Right atrium auricular region (tissue), 2 donors: ENCODE measurements at regions not wholly inside any gene's neighbourhood (a gene's known extent, or its start where the extent isn't known, plus 50 kb on each side); places are given as distances from the start of the nearest gene placed in this dataset.

Experiments used
- DNase-seq: peaks from one replicate; pipeline ENCODE4 v3.0.0-alpha.2; 2019; ENCODE audit warnings: low spot score
- H3K27ac ChIP-seq, 2 donors: fragments of 200-600 bp; sonication (generic); 1 replicate in 1 of 2; 2 replicates in 1 of 2; pipeline ENCODE4 v1.5.1; 2016 to 2019
- H3K27me3 ChIP-seq, 2 donors: fragments of 200-600 bp; sonication (generic); one replicate each; pipeline versions ENCODE4 v1.5.1 to v1.6.0; 2017 to 2019
- H3K36me3 ChIP-seq: fragments of 200-600 bp; sonication (generic); one replicate; pipeline ENCODE4 v1.5.1; 2016
- H3K4me1 ChIP-seq, 2 donors: fragments of 200-600 bp; sonication (generic); one replicate each; pipeline versions ENCODE4 v1.5.1 to v1.6.0; 2017 to 2019
- H3K4me3 ChIP-seq, 2 donors: fragments of 200-600 bp; sonication (generic); 1 replicate in 1 of 2; 2 replicates in 1 of 2; pipeline ENCODE4 v1.5.1; 2017 to 2019; ENCODE audit warnings: mild to moderate bottlenecking in 1 of 2, moderate library complexity in 1 of 2
- H3K9me3 ChIP-seq, 2 donors: fragments of 200-600 bp; sonication (generic); one replicate each; pipeline ENCODE4 v1.5.1; 2019
- TF ChIP-seq, protein P1 (sequence below), 2 donors: fragments of 200-600 bp; sonication (generic); IDR thresholded peaks; one replicate each; pipeline ENCODE4 v1.5.1; 2019; ENCODE audit warnings: antibody characterized with exemption in 2 of 2

DNA sequence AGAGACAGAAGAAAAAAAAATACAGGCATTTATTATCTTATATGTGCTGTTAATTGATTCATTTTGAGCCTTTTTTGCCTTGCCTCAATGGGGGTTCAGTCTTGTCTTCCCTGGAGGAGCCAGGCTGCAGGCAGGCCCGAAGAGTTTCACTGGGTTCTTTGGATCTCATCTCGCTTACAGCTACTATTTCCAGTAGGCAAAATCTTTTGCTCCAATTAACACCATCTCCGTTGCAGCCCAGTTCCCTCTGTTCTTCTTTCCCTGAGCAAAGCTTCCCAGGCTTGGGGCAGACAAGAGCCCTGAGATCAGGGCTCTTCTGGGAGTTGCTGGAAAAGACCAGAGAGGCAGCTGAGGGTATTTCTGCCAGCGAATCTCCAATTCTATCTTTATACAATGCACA lies 168.8 kb upstream of the CELF4 start:
- Histone ChIP-seq H3K9me3 (no peaks in the 10 kb centered on the region), H3K27me3 (no peaks in the 10 kb centered on the region), H3K36me3 (no peaks in the 10 kb centered on the region), H3K27ac (no peak overlapping the region), H3K4me1 (no peaks in the 10 kb centered on the region), H3K4me3 (no peak overlapping the region)
- TF ChIP-seq, protein P1, sequence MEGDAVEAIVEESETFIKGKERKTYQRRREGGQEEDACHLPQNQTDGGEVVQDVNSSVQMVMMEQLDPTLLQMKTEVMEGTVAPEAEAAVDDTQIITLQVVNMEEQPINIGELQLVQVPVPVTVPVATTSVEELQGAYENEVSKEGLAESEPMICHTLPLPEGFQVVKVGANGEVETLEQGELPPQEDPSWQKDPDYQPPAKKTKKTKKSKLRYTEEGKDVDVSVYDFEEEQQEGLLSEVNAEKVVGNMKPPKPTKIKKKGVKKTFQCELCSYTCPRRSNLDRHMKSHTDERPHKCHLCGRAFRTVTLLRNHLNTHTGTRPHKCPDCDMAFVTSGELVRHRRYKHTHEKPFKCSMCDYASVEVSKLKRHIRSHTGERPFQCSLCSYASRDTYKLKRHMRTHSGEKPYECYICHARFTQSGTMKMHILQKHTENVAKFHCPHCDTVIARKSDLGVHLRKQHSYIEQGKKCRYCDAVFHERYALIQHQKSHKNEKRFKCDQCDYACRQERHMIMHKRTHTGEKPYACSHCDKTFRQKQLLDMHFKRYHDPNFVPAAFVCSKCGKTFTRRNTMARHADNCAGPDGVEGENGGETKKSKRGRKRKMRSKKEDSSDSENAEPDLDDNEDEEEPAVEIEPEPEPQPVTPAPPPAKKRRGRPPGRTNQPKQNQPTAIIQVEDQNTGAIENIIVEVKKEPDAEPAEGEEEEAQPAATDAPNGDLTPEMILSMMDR (IDR thresholded peaks at IDR 0.05) = no peak
- no peak for DNase-seq

DNA sequence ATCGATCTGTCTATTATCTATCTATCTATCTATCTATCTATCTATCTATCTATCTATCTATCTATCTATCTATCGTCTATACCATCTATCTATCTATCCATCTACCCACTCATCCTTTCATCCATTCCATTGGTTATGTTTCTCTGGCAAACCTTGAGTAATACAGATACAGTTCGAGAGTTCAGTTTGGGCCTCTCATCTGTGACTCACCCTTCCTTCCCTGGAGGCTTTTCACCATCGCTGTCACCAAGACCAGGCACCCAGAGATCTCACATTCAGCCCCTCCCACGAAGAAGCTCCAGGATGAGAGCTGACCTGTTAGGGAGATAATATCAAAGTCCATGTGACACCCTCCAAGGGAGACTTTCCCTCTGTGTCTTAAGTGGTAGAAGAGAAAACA lies 164.1 kb upstream of the CELF4 start:
- no peak overlapping the region for H3K4me3 ChIP-seq
- H3K4me1 ChIP-seq = no peaks in the 10 kb centered on the region
- H3K27me3 ChIP-seq = no peaks in the 10 kb centered on the region
- no peaks in the 10 kb centered on the region for H3K36me3 ChIP-seq
- H3K9me3 ChIP-seq = no peaks in the 10 kb centered on the region
- TF ChIP-seq, protein P1 (IDR thresholded peaks at IDR 0.05) = no peak
- no peak for DNase-seq
- no peak overlapping the region for H3K27ac ChIP-seq

GRCh38 chr18:37724206-37724605 lies 158.6 kb upstream of the CELF4 start:
- Histone ChIP-seq H3K27me3 (no peaks in the 10 kb centered on the region), H3K36me3 (no peaks in the 10 kb centered on the region), H3K9me3 (no peaks in the 10 kb centered on the region), H3K27ac (no peak overlapping the region), H3K4me1 (no peaks in the 10 kb centered on the region), H3K4me3 (no peak overlapping the region)
- TF ChIP-seq, protein P1 (IDR thresholded peaks at IDR 0.05) = no peak
- no peak for DNase-seq

- no peaks in the 10 kb centered on the region for H3K9me3 ChIP-seq
- TF ChIP-seq, protein P1 (IDR thresholded peaks at IDR 0.05) = no peak
- no peaks in the 10 kb centered on the region for H3K27me3 ChIP-seq
- no peak for DNase-seq
- no peak overlapping the region for H3K27ac ChIP-seq
- H3K4me3 ChIP-seq = no peak overlapping the region
- H3K4me1 ChIP-seq = no peaks in the 10 kb centered on the region
- H3K36me3 ChIP-seq = no peaks in the 10 kb centered on the region
These were observed 156.2 kb upstream of the CELF4 start for GRCh38 chr18:37721544-37722522.

DNA sequence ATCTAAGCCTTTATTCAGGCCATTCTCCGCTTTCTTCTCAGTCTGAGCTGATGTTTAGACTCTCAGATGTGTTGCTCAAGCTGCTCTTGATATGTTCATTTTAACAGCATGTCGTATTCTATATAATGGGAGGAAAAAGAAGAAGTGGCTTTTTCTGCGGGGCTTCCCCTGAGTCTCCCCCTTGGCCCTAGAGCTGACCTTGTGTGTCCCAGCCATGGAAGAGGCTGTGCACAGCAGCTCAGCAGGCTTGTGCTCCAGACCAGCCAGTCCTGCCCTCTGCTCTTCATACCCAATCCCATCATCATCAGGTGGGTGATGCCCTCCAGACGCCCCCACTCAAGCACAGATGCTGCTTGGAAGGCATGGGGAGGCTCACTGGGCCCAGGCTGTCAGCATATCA lies 155.1 kb upstream of the CELF4 start:
- DNase-seq = no peak

More for the DNA sequence above, 155.1 kb upstream of the CELF4 start:
- no peaks in the 10 kb centered on the region for H3K4me1 ChIP-seq
- TF ChIP-seq, protein P1 (IDR thresholded peaks at IDR 0.05) = no peak
- no peaks in the 10 kb centered on the region for H3K9me3 ChIP-seq
- H3K36me3 ChIP-seq = no peaks in the 10 kb centered on the region
- H3K27me3 ChIP-seq = no peaks in the 10 kb centered on the region
- no peak overlapping the region for H3K27ac ChIP-seq
- no peak overlapping the region for H3K4me3 ChIP-seq
